T-helper 1 cell (primary cell): ENCODE measurements at regions not wholly inside any gene's neighbourhood (a gene's known extent, or its start where the extent isn't known, plus 50 kb on each side); places are given as distances from the start of the nearest gene placed in this dataset.

Experiments
- DNase-seq, 5 donors: peaks; one replicate each; pipeline ENCODE4 v3.0.0-alpha.2; 2012 to 2020

DNA sequence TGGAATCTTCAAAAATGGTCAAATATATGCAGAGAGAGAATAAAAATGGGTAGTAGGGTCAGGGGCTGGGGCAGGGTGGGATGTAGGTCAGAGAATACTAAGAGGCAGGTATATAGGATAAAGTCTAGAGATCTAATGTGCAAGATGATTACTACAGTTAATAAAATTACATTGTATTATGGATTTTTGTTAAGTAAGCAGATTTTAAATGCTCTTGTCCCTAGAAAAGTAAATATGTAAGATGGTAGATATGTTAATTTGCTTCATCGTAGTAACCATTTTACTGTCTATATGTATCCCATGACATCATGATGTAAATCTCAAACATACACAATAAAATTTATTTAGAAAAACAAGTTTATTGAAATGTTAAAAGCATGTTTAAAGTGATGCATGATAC lies 1051.4 kb downstream of the AGBL1 start:
- DNase-seq: no peak

DNA sequence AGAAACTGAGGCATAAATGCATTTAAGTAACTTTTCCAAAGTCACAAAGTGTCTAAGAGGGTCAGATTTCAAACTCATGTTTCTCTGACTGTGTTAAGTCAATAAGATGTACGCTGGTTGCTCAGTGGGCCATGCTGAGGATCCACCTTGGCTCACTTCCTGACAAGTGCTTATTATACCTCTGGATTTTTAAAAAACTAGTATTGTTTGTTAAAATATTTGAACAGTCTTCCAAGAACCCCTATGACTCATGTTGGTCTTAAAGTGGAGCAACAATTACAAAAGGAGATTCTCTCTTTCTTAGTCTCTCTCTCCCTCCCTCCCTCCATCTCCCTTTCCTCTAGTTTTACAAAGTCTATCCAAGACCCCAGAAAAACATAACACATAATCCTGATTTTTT lies 1050.2 kb downstream of the AGBL1 start:
- no peak for DNase-seq

DNA sequence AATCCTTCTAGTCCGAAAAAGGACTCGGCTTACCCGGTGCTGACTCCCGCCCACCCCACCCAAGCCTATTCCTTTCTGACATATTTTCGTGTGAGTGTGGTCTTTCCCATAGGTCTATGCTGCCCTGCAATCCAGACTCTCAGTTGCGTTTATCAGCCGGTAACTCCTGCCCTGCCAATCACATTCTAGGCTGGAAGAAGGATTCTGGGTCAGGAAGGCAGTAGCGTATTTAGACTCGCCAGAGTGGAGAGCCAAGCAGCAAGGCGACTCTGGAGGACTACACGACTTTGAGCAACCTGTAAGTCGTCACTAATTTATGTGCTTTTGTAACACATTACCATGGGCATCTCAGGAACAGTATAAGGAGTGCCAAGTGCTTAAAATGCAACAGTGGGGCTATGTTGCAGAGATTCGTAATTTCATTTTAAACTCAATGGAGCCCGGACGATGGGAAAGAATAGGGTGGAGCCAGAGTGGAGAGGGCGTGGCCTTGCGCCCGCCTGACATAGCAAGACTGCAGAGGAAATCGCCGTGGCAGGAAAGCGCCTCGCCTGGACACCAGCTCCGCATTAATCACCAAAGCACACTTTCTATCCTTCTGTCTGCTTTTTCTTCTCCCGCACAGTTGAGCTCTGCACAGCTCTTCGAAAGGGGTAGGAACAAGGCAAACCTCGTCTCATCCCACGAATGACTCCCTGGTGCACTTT lies 1044.2 kb downstream of the AGBL1 start:
- no peak for DNase-seq

DNA sequence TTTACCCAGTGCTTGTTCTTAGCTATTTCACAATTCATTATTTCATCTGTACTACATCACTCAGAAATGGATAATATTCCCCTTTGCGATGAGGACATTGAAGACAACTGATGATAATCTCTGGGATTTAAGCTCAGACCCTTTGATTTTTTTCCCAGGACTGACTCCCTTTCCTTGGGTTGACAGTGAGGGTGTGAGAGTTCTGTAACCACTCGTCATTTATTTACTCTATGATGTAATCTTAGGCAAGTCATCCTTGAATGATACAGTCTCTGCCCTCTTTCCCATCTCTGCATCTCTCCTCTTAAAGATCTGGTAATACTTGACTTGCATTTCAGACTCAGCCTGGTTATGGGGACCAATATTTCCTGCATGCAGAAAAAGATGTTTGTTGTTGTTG lies 1041.7 kb downstream of the AGBL1 start:
- DNase-seq: no peak

DNA sequence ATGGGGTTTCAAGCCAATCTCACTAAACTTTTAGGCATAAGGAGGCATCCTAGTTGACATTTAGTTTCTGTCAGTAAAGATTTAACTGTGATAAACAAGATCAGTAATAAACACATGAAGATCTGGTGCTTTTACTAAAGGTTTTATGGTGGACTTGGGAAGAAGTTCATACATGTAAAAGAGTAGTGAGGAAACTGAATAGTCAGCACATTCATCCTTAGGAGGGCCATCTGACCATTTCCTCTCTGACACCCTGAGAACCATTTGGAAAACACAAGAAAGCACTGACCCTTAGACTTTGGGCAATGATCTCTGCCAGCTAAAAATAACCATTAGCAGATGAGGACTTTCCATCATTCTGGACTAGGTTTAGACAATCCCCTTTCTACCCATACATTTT lies 1040.9 kb downstream of the AGBL1 start:
- no peak for DNase-seq

DNA sequence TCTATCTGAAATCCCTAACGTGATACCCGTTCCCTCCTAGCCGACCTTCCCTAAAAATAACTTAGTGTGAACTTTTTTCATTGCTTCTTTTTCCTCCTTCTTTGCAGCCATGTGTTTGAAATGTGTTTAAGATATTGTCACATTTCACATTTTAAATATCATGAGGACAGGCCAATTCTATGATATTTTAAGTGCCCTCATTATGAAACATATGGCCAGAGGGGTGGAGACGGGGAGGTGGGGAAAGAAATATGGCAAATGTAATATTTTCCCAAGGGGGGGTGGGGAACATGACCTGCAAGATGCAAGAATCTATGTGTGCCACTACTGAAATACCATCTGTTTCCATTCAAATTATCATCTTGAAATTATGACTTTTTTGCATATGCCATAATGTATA lies 1039.2 kb downstream of the AGBL1 start:
- DNase-seq: no peak

DNA sequence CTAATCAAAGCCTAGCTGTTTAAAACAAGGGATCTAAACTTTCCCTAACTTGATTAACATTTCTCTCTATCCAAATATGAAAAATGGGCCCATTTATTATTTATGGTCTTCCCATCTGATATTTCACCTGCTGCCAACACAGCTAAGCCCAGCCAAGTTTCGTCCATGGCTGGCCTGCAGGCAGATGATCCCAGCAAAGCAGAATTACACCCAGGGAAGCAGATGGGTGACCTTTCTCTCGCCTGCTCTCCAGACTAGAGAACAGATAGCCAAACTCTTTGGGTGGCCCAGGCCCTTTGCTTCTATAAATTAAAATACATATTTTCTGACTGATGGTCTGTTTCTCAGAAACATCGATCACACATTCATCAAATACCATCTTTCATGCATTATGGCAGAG lies 1038.8 kb downstream of the AGBL1 start:
- DNase-seq: no peak

DNA sequence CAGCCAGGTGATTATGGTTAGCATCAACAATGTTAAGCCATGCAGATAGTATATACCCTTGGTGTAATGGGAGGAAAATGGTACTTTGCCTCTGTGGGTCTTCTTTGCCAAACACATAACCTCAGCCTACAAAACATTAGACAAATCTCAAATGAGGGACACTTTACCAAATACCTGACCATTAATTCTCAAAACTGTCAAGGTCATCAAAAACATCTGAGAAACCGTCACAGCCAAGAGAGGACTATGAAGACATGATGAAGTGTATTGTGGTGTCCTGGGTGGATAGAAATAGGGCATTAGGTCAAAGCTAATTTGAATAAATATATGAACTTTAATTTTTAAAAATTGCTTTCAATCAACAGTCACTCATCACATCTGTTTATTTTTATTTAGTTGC lies 1036.1 kb downstream of the AGBL1 start:
- no peak for DNase-seq

DNA sequence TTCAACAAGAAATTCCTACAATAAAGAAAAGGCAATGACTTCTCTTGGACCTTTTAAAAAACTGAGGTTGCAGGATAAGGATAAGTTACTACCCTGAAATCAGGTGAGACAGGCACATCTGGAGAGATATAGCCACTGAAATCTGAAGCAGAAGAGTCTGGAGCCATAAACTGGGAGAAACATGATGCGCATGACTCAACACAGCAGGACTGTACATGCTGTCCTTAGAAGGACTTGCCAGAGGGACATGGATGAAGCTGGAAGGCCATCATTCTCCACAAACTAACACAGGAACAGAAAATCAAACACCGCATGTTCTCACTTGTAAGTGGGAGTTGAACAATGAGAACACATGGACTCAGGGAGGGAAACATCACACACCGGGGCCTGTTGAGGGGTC lies 1020.2 kb downstream of the AGBL1 start:
- DNase-seq: no peak

DNA sequence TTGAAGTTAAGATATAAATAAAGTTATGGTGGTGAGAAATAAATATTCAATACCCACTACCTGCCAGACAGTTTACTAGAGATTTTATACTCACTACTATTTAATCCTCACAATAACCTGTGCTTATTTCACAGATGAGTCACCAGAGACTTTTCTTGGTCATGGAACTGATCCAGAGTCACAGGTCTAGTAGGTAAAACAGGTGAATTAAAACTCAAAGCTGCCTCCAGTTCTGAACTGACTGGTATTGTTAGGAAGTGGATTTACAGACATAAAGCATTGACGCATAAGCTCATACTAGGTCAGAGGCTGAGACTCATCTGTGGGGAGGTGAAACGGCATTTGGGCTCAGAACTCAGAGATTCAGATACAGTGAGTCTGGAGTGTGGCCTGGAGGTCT lies 1009.9 kb downstream of the AGBL1 start:
- DNase-seq: no peak

DNA sequence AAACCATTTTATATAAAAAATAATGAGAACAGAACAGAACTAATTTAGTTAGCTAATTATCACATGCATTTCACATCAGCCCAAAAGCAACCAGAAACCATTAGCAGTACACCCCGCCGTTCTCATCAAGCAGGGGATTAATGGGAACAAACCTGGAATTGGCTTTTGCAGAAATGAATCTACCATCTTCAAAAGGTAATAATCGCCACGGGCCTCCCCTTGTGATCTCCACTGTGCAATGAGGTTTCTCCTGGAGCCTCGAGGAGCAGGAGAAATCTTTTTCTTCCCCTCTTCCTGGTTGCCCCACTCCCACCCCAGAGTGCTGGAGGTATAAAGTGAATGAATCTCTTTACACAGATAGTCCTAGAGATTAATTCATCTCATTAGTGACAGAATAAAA lies 1003.5 kb downstream of the AGBL1 start:
- DNase-seq: no peak

DNA sequence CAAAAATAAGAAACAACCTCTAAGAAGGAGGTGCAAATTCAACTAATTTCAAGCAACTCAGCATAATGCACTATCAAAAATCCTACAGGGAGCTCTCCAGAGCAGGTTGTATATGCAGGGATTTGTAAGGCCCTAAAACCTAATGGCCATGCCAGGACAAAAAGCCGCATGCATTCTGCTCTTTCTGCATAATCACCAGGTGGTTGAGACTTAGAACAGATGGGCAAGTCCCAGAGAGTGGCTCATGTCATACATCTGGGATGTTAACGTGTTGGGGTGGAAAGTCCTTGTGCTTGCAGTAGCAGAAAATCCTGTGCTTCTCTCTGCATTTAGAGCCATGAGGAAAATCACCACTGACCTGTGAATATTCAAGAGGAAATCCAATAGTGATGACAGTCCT lies 1002.9 kb downstream of the AGBL1 start:
- DNase-seq: no peak

DNA sequence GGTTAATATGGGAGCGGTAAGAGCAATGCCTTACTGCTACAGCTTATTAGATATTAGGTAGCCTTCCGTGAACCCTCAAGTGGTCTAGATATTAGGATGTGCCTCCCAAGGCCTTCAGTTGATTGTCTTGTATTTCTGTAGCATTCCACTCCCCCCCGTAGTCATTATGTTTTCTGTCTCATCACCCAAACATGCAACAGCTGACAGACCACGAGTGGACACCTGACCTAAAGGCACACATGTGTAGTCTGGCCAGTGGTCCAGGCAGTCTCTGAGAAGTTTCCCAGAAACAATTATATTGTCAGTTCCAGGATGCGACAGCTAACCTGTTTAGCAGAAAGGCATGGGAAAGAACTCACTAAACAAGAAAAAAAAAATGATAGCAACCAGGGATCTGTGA lies 1000.9 kb downstream of the AGBL1 start:
- no peak for DNase-seq
